K562 (cell line): ENCODE measurements at regions not wholly inside any gene's neighbourhood (a gene's known extent, or its start where the extent isn't known, plus 50 kb on each side); places are given as distances from the start of the nearest gene placed in this dataset.

Source experiments
- ATAC-seq: fragments of 200-7000 bp; cut with Tn5 transposase; 3 replicates; pipeline ENCODE4 v1.9.1; 2020; ENCODE audit warnings: moderate library complexity
- BruUV-seq: library from RNA; stranded (reverse); fragments of 400-500 nt; replicated peaks from 2 replicates; lab custom pipeline; 2021; lab: Mats Ljungman, UMichigan
- CTCF ChIA-PET: fragments of 300-600 bp; formaldehyde crosslinking; extraction: SDS; loops from one replicate; lab custom pipeline; 2021; ENCODE audit warnings: low intra/inter-chr PET ratio; lab: Yijun Ruan, JAX
- POLR2A ChIA-PET: fragments of 300-600, 350-650 bp; sonication (Branson Sonifier 250); formaldehyde crosslinking; extraction: SDS; loops from one replicate; lab custom pipeline; 2021; ENCODE audit warnings: antibody characterized with exemption, inconsistent platforms; lab: Yijun Ruan, JAX
- DNase-seq, 4 experiments: peaks; one replicate each; pipeline versions ENCODE4 v3.0.0 to v3.0.0-alpha.2; 2011 to 2018; ENCODE audit warnings: low spot score in 3 of 4, mixed read lengths in 3 of 4; ENCODE audit errors: extremely low read depth in 1 of 4
- FAIRE-seq: peaks from 2 replicates; lab custom pipeline; 2011; peaks lifted over from hg19 to GRCh38; lab: Jason Lieb, UNC
- H2AFZ ChIP-seq: 2 replicates; pipeline ENCODE4 v1.6.0; 2011; ENCODE audit warnings: low read depth, low read length, control low read depth, inconsistent platforms
- H3K27ac ChIP-seq: fragments of 200-600 bp; 3 replicates; pipeline ENCODE4 v1.8.0; 2011; ENCODE audit warnings: low read depth, mild to moderate bottlenecking, control low read depth, inconsistent platforms, low read length, moderate library complexity, mixed read lengths; ENCODE audit errors: extremely low read depth
- H3K27me3 ChIP-seq, 2 experiments: fragments of 300-600 bp in 1 of 2; 2 replicates in 1 of 2; 3 replicates in 1 of 2; pipeline versions ENCODE4 v1.6.0 to v1.8.0; 2011; ENCODE audit warnings: inconsistent platforms in 2 of 2, low read length in 2 of 2, mild to moderate bottlenecking in 1 of 2, mixed read lengths in 1 of 2, moderate library complexity in 1 of 2; ENCODE audit not compliant: control insufficient read depth in 2 of 2, insufficient read depth in 2 of 2
- H3K36me3 ChIP-seq: fragments of 300-600 bp; 3 replicates; pipeline ENCODE4 v1.8.0; 2011; ENCODE audit warnings: mild to moderate bottlenecking, low read length, inconsistent platforms; ENCODE audit not compliant: control insufficient read depth, insufficient read depth
- H3K4me1 ChIP-seq, 2 experiments: fragments of 200-600 bp in 1 of 2; replicated peaks in 1 of 2; 2 replicates in 1 of 2; 3 replicates in 1 of 2; pipeline versions ENCODE4 v1.5.1 to v1.8.0; 2011; ENCODE audit warnings: inconsistent platforms in 2 of 2, low read length in 2 of 2, mild to moderate bottlenecking in 1 of 2, mixed read lengths in 1 of 2, moderate library complexity in 1 of 2; ENCODE audit not compliant: control insufficient read depth in 2 of 2, insufficient read depth in 2 of 2
- H3K4me2 ChIP-seq: 2 replicates; pipeline ENCODE4 v1.6.1; 2011; ENCODE audit warnings: low read length, control low read depth, inconsistent platforms, mixed read lengths; ENCODE audit not compliant: insufficient read depth
- H3K4me3 ChIP-seq: fragments of 200-600 bp; sonication (generic), shearing (Covaris generic); 2 replicates; pipeline ENCODE4 v1.5.1; 2016; ENCODE audit warnings: control low read depth, inconsistent platforms
- H3K79me2 ChIP-seq: fragments of 200-600 bp; 3 replicates; pipeline ENCODE4 v1.8.0; 2011; ENCODE audit warnings: low read length, inconsistent platforms; ENCODE audit not compliant: control insufficient read depth, insufficient read depth
- H3K9ac ChIP-seq, 2 experiments: 2 replicates each; pipeline versions ENCODE4 v1.6.0 to v1.6.1; 2011; ENCODE audit warnings: low read depth in 2 of 2, low read length in 2 of 2, control low read depth in 1 of 2, inconsistent platforms in 1 of 2, mild to moderate bottlenecking in 1 of 2, mixed read lengths in 1 of 2; ENCODE audit not compliant: insufficient read depth in 1 of 2
- H3K9me1 ChIP-seq: one replicate; pipeline ENCODE4 v1.6.0; 2011; ENCODE audit warnings: inconsistent platforms, mild to moderate bottlenecking, low read length, moderate library complexity; ENCODE audit not compliant: control insufficient read depth, insufficient read depth
- H3K9me3 ChIP-seq: replicated peaks from 2 replicates; pipeline ENCODE4 v1.5.1; 2011; ENCODE audit warnings: low read depth, low read length, inconsistent platforms; ENCODE audit not compliant: control insufficient read depth, insufficient read depth
- H4K20me1 ChIP-seq: replicated peaks from 2 replicates; pipeline ENCODE4 v1.6.1; 2011; ENCODE audit warnings: low read length, inconsistent platforms, mixed read lengths; ENCODE audit not compliant: control insufficient read depth, insufficient read depth
- MAZ ChIP-seq, 2 experiments: fragments of 450-650 bp in 1 of 2; sonication (generic) in 1 of 2; formaldehyde crosslinking; IDR thresholded peaks in 1 of 2; conservative IDR thresholded peaks in 1 of 2; 2 replicates each; pipeline versions ENCODE4 v1.4.0 to v1.5.0; 2020; ENCODE audit warnings: mild to moderate bottlenecking in 1 of 2, missing genetic modification reagents in 1 of 2
- RBM14 ChIP-seq: fragments of 200-400 bp; formaldehyde crosslinking; IDR thresholded peaks from 2 replicates; pipeline ENCODE4 v1.6.1; 2018; ENCODE audit warnings: low read depth, mild to moderate bottlenecking, low read length, moderate library complexity, borderline replicate concordance; ENCODE audit not compliant: insufficient read depth
- ZBTB1 ChIP-seq: sonication (generic); formaldehyde crosslinking; IDR thresholded peaks from 2 replicates; pipeline ENCODE4 v1.8.1; 2023; ENCODE audit warnings: missing genetic modification reagents, low read depth, mild to moderate bottlenecking, borderline replicate concordance
- WGBS: fragments of 100-300 bp; shearing (Covaris generic); methylation state at CpG from one replicate; pipeline ENCODE4 v1.1.6; 2016; ENCODE audit warnings: low coverage, mixed read lengths; ENCODE audit not compliant: insufficient coverage; ENCODE audit errors: missing lambda C conversion rate; 5-methylcytosine and 5-hydroxymethylcytosine counted together
- in situ Hi-C: fragments of 300-500 bp; cut with MboI; formaldehyde crosslinking; loops from 4 replicates; pipeline ENCODE4 v1.15.0; 2018; ENCODE audit warnings: inconsistent platforms, mixed read lengths
- intact Hi-C: fragments of 100-400 bp; cut with micrococcal nuclease; formaldehyde crosslinking; loops from 2 replicates; pipeline ENCODE4 v1.14.2; 2022
- TF ChIP-seq, protein P1 (sequence below), 2 experiments: fragments of 200-800 bp in 1 of 2; sonication (Bioruptor generic) in 1 of 2; sonication (generic) in 1 of 2; formaldehyde crosslinking in 1 of 2; IDR thresholded peaks in 1 of 2; conservative IDR thresholded peaks in 1 of 2; 2 replicates each; pipeline versions ENCODE4 v1.5.0 to v1.6.1; 2016 to 2020; ENCODE audit warnings: missing compliant biosample characterization in 1 of 2, missing genetic modification characterization in 1 of 2, missing genetic modification reagents in 1 of 2

DNA sequence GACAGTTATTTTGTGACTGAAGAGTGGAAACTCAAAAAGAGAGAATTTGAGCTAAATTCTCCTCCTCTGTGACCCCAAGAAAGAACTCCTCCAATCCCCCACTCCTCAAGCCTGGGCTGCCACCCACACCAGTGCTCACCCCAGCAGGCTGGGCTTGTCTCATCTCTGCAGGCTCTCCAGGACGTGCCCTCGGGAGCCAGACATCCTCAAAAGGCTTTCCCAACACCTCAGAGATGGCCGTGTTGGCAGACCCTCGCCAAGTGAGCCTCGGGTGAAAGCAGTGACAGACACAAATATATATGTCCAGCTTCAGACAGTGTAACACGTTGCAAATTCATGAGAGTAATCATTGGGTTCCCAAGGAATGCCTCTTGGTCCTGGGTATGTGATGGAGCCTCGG lies 377.7 kb upstream of the SALL3 start:
- TF ChIP-seq, protein P1, sequence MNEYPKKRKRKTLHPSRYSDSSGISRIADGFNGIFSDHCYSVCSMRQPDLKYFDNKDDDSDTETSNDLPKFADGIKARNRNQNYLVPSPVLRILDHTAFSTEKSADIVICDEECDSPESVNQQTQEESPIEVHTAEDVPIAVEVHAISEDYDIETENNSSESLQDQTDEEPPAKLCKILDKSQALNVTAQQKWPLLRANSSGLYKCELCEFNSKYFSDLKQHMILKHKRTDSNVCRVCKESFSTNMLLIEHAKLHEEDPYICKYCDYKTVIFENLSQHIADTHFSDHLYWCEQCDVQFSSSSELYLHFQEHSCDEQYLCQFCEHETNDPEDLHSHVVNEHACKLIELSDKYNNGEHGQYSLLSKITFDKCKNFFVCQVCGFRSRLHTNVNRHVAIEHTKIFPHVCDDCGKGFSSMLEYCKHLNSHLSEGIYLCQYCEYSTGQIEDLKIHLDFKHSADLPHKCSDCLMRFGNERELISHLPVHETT (CRISPR knock-in tag; conservative IDR thresholded peaks at IDR 0.05 in 1 of 2, IDR thresholded peaks at IDR 0.05 in 1 of 2), result no peak
- TF ChIP-seq RBM14, result no peak
- no peak for TF ChIP-seq MAZ (CRISPR knock-in tag; conservative IDR thresholded peaks at IDR 0.05 in 1 of 2, IDR thresholded peaks at IDR 0.05 in 1 of 2)
- TF ChIP-seq ZBTB1 (CRISPR knock-in tag), result no peak
- Histone ChIP-seq H3K9ac (no peak overlapping the region), H4K20me1 (no peaks in the 10 kb centered on the region), H3K9me3 (no peaks in the 10 kb centered on the region), H3K4me2 (no peak overlapping the region), H3K9me1 (no peaks in the 10 kb centered on the region), H3K79me2 (no peaks in the 10 kb centered on the region), H3K4me3 (no peak overlapping the region), H3K36me3 (no peaks in the 10 kb centered on the region), H3K27ac (no peak overlapping the region), H2AFZ (no peak overlapping the region), H3K4me1 (no peaks in the 10 kb centered on the region), H3K27me3 (peaks cover 3 to 27% of the 10 kb centered on the region in 2 experiments; a peak in 4 of 5 replicates)
- no TSS peak for BruUV-seq
- FAIRE-seq (no peak), DNase-seq (no peak), ATAC-seq (no peak)
- POLR2A ChIA-PET, result interaction anchor here (0.9 kb wide), 1 partner anchor 69 kb away, joined by 3 read pairs; no protein-coding TSS in a partner anchor
- CTCF ChIA-PET, result no interaction called here
- in situ Hi-C loops (no loop called here), intact Hi-C loops (no loop called here)
- 3% methylated on average over 6 of the region's 7 CpGs for WGBS
